HL-60/S4 (cell line): ENCODE measurements at regions not wholly inside any gene's neighbourhood (a gene's known extent, or its start where the extent isn't known, plus 50 kb on each side); places are given as distances from the start of the nearest gene placed in this dataset.
"Not testable (repeated sequence)": the region's sequence is repeated elsewhere in the genome, so short reads cannot be mapped to it uniquely, and the experiment has no call there.

Experiments
- in situ Hi-C: fragments of 300-500 bp; cut with MboI; formaldehyde crosslinking; loops from 2 replicates; pipeline ENCODE4 v1.14.3; 2022; ENCODE audit warnings: low sequenced_read_pairs

GRCh38 chr6:18527836-18528743, 140.9 kb downstream of the RNF144B start:
- in situ Hi-C loops, result no loop called here

- in situ Hi-C loops, result no loop called here
Observed at GRCh38 chr6:18530201-18530600, 143.1 kb downstream of the RNF144B start.

DNA sequence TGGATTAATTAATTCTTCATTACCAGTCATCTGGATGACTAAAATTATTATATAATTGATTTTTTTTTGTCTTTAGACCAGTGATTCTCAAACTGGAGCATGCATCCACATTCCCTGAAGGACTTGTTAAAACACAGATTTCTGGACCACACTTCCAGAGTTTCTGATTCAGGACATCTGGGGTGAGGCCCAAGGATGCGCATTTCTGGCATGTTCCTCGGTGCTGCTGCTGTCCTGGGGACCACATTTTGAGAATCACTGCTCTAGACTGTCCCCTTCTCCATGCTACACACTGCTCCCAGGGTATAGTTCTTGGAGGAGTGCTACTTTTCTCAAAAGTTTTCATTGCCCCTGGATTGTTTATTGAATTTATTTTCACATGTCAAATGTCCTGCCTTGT, 145.0 kb downstream of the RNF144B start:
- in situ Hi-C loops, result no loop called here

DNA sequence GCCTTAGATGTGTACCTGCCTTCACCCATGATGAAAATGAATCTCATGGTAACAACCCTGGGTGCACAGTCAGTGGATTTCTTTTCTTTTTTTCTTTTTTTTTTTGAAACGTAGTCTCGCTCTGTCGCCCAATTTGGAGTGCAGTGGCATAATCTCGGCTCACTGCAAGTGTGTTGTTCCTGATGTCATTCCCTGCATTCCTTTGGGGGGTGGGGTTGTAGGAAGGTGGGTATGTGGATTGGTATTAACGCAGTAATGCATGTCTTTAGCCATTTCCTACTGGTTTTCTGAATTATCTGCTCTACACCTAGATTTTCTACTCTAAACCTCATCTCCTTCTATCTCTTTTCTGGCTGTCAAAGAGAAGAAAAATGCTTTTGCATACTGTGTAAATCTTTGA, 146.6 kb downstream of the RNF144B start:
- in situ Hi-C loops, result no loop called here

DNA sequence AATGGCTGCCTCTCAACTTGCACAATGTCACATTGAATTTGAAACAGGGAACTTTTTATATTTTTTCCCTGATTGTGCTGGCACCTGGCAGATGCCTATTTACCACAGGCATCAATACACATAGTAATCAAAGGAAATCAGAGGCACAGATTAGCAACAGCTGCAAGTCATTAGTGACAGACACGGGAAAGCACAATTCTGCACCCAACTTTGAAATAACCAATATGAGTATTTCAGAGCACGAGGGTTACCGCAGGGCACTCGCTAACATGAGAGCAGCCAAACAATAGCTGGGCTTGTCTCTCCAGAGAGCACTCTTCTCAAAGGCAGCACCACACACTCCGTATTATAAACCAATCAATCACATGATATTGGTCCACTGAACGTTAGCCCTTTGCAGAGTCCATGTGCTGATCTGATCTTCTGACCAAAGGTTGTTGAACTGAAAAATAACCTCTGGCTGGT, 149.5 kb downstream of the RNF144B start:
- in situ Hi-C loops, result no loop called here

DNA sequence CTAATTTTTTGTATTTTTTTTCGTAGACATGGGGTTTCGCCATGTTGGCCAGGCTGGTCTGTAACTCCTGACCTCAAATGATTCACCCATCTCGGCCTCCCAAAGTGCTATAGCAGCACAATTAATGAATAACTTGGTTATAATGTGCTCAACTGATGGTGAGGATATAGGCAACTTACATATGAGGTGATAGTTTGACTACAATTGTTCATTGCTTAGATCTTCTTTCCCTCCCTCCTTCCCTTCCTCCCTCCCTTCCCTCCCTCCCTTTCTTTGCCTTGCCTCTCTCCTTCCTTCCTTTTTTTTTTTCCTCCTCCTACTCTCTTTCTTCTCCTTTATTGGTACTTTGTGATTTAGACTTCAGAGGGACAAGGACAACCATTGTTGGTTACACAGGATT, 151.2 kb downstream of the RNF144B start:
- in situ Hi-C loops, result no loop called here

DNA sequence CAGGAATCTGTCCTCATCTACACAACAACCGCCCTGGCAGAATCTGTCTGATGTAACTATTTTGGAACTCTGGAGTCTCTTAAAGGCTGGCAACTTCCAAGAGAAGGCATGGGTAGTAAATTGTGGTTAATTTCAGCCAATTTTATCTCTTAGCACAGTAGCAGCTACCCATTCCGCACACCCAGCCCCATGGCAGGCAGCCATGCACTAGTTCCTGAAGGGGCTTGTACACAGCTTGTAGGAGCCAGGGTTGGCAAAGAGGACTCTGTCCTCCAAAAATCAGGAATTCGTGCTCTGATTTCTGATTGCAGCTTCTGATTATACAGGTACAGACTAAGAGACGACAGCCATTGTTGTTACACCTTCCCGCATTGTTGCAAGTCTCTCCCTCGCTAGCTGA, 155.9 kb downstream of the RNF144B start:
- in situ Hi-C loops, result no loop called here

GRCh38 chr6:18545142-18545541, 158.0 kb downstream of the RNF144B start:
- in situ Hi-C loops, result not testable (repeated sequence)

DNA sequence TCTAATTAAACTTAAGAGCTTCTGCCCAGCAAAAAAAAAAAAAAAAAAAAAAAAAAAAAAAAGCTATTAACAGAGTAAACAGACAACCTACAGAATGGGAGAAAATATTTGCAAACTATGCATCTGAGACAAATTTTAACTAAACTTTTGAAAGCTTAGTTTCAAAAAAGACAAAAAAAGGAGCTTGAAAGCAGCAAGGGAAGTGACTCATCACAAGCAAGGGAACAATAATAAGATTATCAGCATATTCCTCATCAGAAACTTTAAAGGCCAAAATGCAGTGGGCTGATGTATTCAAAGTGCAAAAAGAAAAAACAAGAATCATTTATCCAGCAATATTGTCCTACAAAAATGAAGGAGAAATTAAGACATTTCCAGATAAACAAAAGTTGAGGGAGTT, 158.6 kb downstream of the RNF144B start:
- in situ Hi-C loops, result no loop called here

GRCh38 chr6:18550119-18550518, 163.0 kb downstream of the RNF144B start:
- in situ Hi-C loops, result no loop called here

DNA sequence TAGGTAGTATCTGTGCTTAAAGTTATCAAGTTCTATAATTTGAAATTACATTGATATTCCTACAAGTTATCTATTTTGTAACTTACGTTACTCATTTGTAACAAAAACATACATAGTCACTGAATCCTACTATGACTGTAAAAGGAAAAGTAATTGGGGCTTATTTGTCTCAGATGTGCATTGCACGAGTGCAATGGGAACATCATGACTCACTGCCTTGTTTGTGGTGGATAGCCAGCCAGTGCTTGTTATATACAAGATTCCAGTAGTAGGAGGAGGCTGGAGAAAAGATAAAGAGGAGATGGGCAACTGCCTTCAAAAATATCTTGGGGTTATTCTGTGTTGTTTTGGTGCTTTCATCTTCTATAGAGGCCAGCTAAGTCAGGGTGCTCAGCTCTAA, 164.1 kb downstream of the RNF144B start:
- in situ Hi-C loops, result no loop called here

- in situ Hi-C loops, result no loop called here
Observed at GRCh38 chr6:18555750-18556149, 168.6 kb downstream of the RNF144B start.

- in situ Hi-C loops, result no loop called here
Observed at GRCh38 chr6:18561037-18561750, 174.0 kb downstream of the RNF144B start.

DNA sequence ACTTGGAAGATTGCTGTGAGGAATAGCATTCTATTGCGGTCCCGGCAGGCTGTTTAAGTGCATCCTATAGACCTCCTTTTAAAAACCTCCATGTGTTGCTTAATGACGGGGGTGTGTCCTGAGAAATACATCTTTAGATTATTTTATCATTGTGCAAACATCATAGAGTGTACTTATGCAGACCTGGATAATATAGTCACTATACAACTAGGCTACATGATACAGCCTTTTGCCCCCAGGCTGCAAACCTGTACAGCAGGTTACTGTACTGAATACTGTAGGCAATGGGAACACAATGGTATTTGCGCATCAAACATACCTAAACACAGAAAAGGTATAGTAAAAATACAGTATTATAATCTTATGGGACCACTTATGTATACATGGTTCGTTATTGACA, 175.6 kb downstream of the RNF144B start:
- in situ Hi-C loops, result no loop called here

DNA sequence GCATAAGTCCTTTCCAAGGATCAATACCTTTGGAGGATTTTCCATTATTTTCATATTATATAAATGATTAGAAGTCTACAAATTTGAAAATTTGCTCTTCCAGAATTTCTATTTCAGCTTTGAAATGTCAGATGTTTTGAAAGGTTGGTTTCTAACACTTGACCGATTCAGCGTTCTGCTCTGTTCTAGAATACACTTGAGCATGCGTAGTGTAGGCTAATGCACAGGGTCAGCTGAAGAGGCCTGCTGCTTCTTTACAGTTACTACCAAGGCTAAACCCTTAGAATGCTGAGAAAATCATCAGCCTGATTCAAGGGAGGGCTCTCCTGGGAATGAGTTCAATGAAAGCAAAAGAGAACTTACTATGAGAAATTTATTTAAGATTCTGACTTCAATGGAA, 177.6 kb downstream of the RNF144B start:
- in situ Hi-C loops, result no loop called here

- in situ Hi-C loops, result no loop called here
Observed at GRCh38 chr6:18565231-18565630, 178.1 kb downstream of the RNF144B start.

- in situ Hi-C loops, result no loop called here
Observed at GRCh38 chr6:18567380-18567779, 180.2 kb downstream of the RNF144B start.

GRCh38 chr6:18577491-18577890, 190.3 kb downstream of the RNF144B start:
- in situ Hi-C loops, result no loop called here

GRCh38 chr6:18579166-18579565, 192.0 kb downstream of the RNF144B start:
- in situ Hi-C loops, result no loop called here

GRCh38 chr6:18579869-18580268, 192.7 kb downstream of the RNF144B start:
- in situ Hi-C loops, result no loop called here

DNA sequence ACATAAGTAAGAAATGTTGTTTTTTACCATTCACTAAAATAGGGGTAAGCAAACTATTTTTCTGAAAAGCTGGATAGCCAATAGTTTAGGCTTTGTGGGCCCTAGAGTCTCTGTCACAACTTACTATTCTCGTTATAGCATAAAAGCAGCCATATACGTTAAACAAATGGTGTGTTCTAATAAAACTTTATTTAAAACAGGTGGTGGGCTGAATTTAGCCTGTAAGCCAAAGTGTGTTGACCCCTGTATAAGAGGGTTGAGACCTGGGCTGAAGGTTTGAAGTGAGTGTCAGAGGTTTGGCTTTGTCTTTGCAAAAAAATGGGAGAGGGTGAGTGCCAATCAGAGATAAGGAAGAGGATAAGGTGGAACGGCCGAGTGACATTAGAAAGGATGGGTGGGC, 197.2 kb downstream of the RNF144B start:
- in situ Hi-C loops, result no loop called here

GRCh38 chr6:18585032-18585573, 198.0 kb downstream of the RNF144B start:
- in situ Hi-C loops, result no loop called here
